WTC11 (cell line): ENCODE measurements at regions not wholly inside any gene's neighbourhood (a gene's known extent, or its start where the extent isn't known, plus 50 kb on each side); places are given as distances from the start of the nearest gene placed in this dataset.

Experiments used
- ATAC-seq: fragments of 200-7000 bp; cut with Tn5 transposase; 2 replicates; pipeline ENCODE4 v1.10.0; 2021; ENCODE audit warnings: mild to moderate bottlenecking, moderate library complexity
- CTCF ChIA-PET: fragments of 300-600 bp; sonication (Branson Sonifier 250); formaldehyde crosslinking; loops from one replicate; lab custom pipeline; 2021; ENCODE audit warnings: antibody characterized with exemption; lab: Charles Lee
- POLR2A ChIA-PET: fragments of 350-600 bp; sonication (Branson Sonifier 250); formaldehyde crosslinking; loops from one replicate; lab custom pipeline; 2021; ENCODE audit warnings: antibody characterized with exemption; lab: Charles Lee
- DNase-seq: peaks from one replicate; pipeline ENCODE4 v3.0.0; 2021; ENCODE audit warnings: low spot score
- H3K27ac Mint-ChIP-seq: 2 replicates; pipeline ENCODE4 v1.8.0; 2021; ENCODE audit warnings: mixed read lengths
- H3K27me3 Mint-ChIP-seq: 2 replicates; pipeline ENCODE4 v1.8.0; 2021; ENCODE audit warnings: low read depth, mild to moderate bottlenecking, moderate library complexity, mixed read lengths
- H3K36me3 Mint-ChIP-seq: 2 replicates; pipeline ENCODE4 v1.8.0; 2021; ENCODE audit warnings: mixed read lengths
- H3K4me1 Mint-ChIP-seq: 2 replicates; pipeline ENCODE4 v1.8.0; 2022; ENCODE audit warnings: mixed read lengths
- H3K4me3 Mint-ChIP-seq: 2 replicates; pipeline ENCODE4 v1.8.0; 2021; ENCODE audit warnings: mild to moderate bottlenecking, moderate library complexity, mixed read lengths
- H3K9me3 Mint-ChIP-seq: 2 replicates; pipeline ENCODE4 v1.8.0; 2021; ENCODE audit warnings: mixed read lengths
- CDX4 ChIP-seq: fragments of 250-450 bp; sonication (Bioruptor Pico); IDR thresholded peaks from 2 replicates; pipeline ENCODE4 v1.9.0; 2021; ENCODE audit warnings: moderate library complexity, mild to moderate bottlenecking, inconsistent platforms, borderline replicate concordance
- ELF4 ChIP-seq: sonication (generic); formaldehyde crosslinking; IDR thresholded peaks from 2 replicates; pipeline ENCODE4 v1.8.1; 2022; ENCODE audit warnings: low read depth, mild to moderate bottlenecking, moderate library complexity, missing genetic modification reagents
- GRHL2 ChIP-seq: fragments of 250-450 bp; sonication (Bioruptor Pico); IDR thresholded peaks from 2 replicates; pipeline ENCODE4 v1.8.0; 2022; ENCODE audit warnings: mild to moderate bottlenecking, moderate library complexity; ENCODE audit not compliant: insufficient replicate concordance, severe bottlenecking
- JAZF1 ChIP-seq: fragments of 250-450 bp; sonication (Bioruptor Pico); IDR thresholded peaks from 2 replicates; pipeline ENCODE4 v1.9.0; 2021; ENCODE audit warnings: moderate library complexity, mild to moderate bottlenecking, inconsistent platforms
- MYBL2 ChIP-seq: sonication (generic); formaldehyde crosslinking; IDR thresholded peaks from 2 replicates; pipeline ENCODE4 v1.8.1; 2023; ENCODE audit warnings: mild to moderate bottlenecking, moderate library complexity, missing genetic modification reagents
- TCF7 ChIP-seq: sonication (generic); formaldehyde crosslinking; IDR thresholded peaks from 2 replicates; pipeline ENCODE4 v1.8.0; 2022; ENCODE audit warnings: mild to moderate bottlenecking, low read depth, missing genetic modification reagents, moderate library complexity
- TEAD4 ChIP-seq: sonication (generic); formaldehyde crosslinking; IDR thresholded peaks from 2 replicates; pipeline ENCODE4 v1.8.0; 2022; ENCODE audit warnings: mild to moderate bottlenecking, missing genetic modification reagents
- ZNF138 ChIP-seq: sonication (generic); formaldehyde crosslinking; conservative IDR thresholded peaks from 2 replicates; pipeline ENCODE4 v1.8.1; 2022; ENCODE audit warnings: mild to moderate bottlenecking, moderate library complexity, missing genetic modification reagents
- ZNF671 ChIP-seq: fragments of 250-450 bp; sonication (Bioruptor Pico); IDR thresholded peaks from 2 replicates; pipeline ENCODE4 v1.8.0; 2021; ENCODE audit warnings: mild to moderate bottlenecking
- TF ChIP-seq, protein P1 (sequence below): fragments of 250-450 bp; sonication (Bioruptor Pico); IDR thresholded peaks from 2 replicates; pipeline ENCODE4 v1.9.0; 2021; ENCODE audit warnings: mild to moderate bottlenecking, borderline replicate concordance
- TF ChIP-seq, protein P2 (sequence below): fragments of 250-450 bp; sonication (Bioruptor Pico); IDR thresholded peaks from 2 replicates; pipeline ENCODE4 v2.1.2; 2022; ENCODE audit warnings: mild to moderate bottlenecking, moderate library complexity
- TF ChIP-seq, protein P3 (sequence below): sonication (generic); formaldehyde crosslinking; IDR thresholded peaks from 2 replicates; pipeline ENCODE4 v1.8.0; 2022; ENCODE audit warnings: missing genetic modification reagents

- TF ChIP-seq CDX4 = no peak
- TF ChIP-seq MYBL2 (CRISPR knock-in tag) = no peak
- no peak for TF ChIP-seq ZNF671 (CRISPR knock-in tag)
- no peak for TF ChIP-seq ELF4
- no peak for TF ChIP-seq ZNF138 (CRISPR knock-in tag)
Measured at GRCh38 chr2:211302676-211303075, 746.3 kb downstream of the CPS1 start (continued).

DNA sequence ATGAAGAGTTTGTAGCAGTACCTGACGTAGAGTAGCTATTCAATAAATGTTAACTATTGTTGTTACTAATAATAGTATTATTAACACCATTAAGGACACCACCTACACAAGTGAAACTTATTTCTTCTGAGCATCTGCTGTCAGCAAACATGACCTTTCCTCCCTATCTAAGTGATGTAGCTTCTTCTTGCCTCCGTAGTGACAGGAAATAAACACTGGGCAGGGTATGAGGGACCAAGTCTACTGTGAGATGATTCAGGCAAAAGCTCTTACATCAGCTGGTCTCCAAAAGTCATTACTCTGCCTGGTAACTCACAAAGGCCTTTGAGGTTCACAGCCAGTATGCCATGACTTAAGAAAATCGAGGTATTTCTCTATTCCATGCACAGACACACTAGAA lies 750.5 kb downstream of the CPS1 start:
- Mint-ChIP-seq H3K4me1 (peaks cover 19% of the 10 kb centered on the region), H3K27ac (no peak overlapping the region), H3K27me3 (no peaks in the 10 kb centered on the region), H3K4me3 (no peak overlapping the region), H3K9me3 (no peaks in the 10 kb centered on the region), H3K36me3 (no peaks in the 10 kb centered on the region)
- POLR2A ChIA-PET = no interaction called here
- no peak for TF ChIP-seq ZNF671 (CRISPR knock-in tag)
- TF ChIP-seq, protein P1, sequence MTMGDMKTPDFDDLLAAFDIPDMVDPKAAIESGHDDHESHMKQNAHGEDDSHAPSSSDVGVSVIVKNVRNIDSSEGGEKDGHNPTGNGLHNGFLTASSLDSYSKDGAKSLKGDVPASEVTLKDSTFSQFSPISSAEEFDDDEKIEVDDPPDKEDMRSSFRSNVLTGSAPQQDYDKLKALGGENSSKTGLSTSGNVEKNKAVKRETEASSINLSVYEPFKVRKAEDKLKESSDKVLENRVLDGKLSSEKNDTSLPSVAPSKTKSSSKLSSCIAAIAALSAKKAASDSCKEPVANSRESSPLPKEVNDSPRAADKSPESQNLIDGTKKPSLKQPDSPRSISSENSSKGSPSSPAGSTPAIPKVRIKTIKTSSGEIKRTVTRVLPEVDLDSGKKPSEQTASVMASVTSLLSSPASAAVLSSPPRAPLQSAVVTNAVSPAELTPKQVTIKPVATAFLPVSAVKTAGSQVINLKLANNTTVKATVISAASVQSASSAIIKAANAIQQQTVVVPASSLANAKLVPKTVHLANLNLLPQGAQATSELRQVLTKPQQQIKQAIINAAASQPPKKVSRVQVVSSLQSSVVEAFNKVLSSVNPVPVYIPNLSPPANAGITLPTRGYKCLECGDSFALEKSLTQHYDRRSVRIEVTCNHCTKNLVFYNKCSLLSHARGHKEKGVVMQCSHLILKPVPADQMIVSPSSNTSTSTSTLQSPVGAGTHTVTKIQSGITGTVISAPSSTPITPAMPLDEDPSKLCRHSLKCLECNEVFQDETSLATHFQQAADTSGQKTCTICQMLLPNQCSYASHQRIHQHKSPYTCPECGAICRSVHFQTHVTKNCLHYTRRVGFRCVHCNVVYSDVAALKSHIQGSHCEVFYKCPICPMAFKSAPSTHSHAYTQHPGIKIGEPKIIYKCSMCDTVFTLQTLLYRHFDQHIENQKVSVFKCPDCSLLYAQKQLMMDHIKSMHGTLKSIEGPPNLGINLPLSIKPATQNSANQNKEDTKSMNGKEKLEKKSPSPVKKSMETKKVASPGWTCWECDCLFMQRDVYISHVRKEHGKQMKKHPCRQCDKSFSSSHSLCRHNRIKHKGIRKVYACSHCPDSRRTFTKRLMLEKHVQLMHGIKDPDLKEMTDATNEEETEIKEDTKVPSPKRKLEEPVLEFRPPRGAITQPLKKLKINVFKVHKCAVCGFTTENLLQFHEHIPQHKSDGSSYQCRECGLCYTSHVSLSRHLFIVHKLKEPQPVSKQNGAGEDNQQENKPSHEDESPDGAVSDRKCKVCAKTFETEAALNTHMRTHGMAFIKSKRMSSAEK (CRISPR knock-in tag) = no peak
- no peak for TF ChIP-seq GRHL2
- no peak for TF ChIP-seq TCF7
- TF ChIP-seq, protein P2, sequence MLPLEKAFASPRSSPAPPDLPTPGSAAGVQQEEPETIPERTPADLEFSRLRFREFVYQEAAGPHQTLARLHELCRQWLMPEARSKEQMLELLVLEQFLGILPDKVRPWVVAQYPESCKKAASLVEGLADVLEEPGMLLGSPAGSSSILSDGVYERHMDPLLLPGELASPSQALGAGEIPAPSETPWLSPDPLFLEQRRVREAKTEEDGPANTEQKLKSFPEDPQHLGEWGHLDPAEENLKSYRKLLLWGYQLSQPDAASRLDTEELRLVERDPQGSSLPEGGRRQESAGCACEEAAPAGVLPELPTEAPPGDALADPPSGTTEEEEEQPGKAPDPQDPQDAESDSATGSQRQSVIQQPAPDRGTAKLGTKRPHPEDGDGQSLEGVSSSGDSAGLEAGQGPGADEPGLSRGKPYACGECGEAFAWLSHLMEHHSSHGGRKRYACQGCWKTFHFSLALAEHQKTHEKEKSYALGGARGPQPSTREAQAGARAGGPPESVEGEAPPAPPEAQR (CRISPR knock-in tag) = no peak
- no peak for TF ChIP-seq TEAD4
- TF ChIP-seq JAZF1 (CRISPR knock-in tag) = no peak
- TF ChIP-seq, protein P3, sequence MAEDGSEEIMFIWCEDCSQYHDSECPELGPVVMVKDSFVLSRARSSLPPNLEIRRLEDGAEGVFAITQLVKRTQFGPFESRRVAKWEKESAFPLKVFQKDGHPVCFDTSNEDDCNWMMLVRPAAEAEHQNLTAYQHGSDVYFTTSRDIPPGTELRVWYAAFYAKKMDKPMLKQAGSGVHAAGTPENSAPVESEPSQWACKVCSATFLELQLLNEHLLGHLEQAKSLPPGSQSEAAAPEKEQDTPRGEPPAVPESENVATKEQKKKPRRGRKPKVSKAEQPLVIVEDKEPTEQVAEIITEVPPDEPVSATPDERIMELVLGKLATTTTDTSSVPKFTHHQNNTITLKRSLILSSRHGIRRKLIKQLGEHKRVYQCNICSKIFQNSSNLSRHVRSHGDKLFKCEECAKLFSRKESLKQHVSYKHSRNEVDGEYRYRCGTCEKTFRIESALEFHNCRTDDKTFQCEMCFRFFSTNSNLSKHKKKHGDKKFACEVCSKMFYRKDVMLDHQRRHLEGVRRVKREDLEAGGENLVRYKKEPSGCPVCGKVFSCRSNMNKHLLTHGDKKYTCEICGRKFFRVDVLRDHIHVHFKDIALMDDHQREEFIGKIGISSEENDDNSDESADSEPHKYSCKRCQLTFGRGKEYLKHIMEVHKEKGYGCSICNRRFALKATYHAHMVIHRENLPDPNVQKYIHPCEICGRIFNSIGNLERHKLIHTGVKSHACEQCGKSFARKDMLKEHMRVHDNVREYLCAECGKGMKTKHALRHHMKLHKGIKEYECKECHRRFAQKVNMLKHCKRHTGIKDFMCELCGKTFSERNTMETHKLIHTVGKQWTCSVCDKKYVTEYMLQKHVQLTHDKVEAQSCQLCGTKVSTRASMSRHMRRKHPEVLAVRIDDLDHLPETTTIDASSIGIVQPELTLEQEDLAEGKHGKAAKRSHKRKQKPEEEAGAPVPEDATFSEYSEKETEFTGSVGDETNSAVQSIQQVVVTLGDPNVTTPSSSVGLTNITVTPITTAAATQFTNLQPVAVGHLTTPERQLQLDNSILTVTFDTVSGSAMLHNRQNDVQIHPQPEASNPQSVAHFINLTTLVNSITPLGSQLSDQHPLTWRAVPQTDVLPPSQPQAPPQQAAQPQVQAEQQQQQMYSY (CRISPR knock-in tag) = no peak
- DNase-seq (no peak), ATAC-seq (no peak)
- CTCF ChIA-PET = interaction anchor here (1.1 kb wide), 1 partner anchor 149 kb away, joined by 3 read pairs; no protein-coding TSS in a partner anchor
